ENCODE measurements at regions not wholly inside any gene's neighbourhood (a gene's known extent, or its start where the extent isn't known, plus 50 kb on each side); places are given as distances from the start of the nearest gene placed in this dataset.
"Not testable (repeated sequence)": the region's sequence is repeated elsewhere in the genome, so short reads cannot be mapped to it uniquely, and the experiment has no call there.

- DNase-seq (ENCODE audit: low read depth in 3 of 3), result no peak
Observed at GRCh38 chr4:63302078-63302477, 1107.2 kb downstream of the TECRL start.

- DNase-seq (ENCODE audit: low read depth in 3 of 3), result no peak
Observed at GRCh38 chr4:63296773-63297172, 1112.5 kb downstream of the TECRL start.

GRCh38 chr4:63275491-63275890, 1133.8 kb downstream of the TECRL start:
- no peak for DNase-seq (ENCODE audit: low read depth in 3 of 3)

GRCh38 chr4:63269156-63269555, 1140.1 kb downstream of the TECRL start:
- DNase-seq (ENCODE audit: low read depth in 3 of 3), result no peak

GRCh38 chr4:63233671-63234070, 1175.6 kb downstream of the TECRL start:
- DNase-seq (ENCODE audit: low read depth in 3 of 3), result no peak

- no peak for DNase-seq (ENCODE audit: low read depth in 3 of 3)
Observed at GRCh38 chr4:63232058-63232457, 1177.2 kb downstream of the TECRL start.

- DNase-seq (ENCODE audit: low read depth in 3 of 3), result no peak
Observed at GRCh38 chr4:63226229-63226628, 1183.0 kb downstream of the TECRL start.

- DNase-seq (ENCODE audit: low read depth in 3 of 3), result no peak
Observed at GRCh38 chr4:63222466-63222865, 1186.8 kb downstream of the TECRL start.

GRCh38 chr4:63221477-63221876, 1187.8 kb downstream of the TECRL start:
- DNase-seq (ENCODE audit: low read depth in 3 of 3), result no peak

GRCh38 chr4:63218856-63219255, 1190.4 kb downstream of the TECRL start:
- DNase-seq (ENCODE audit: low read depth in 3 of 3), result no peak

- no peak for DNase-seq (ENCODE audit: low read depth in 3 of 3)
Observed at GRCh38 chr4:63214076-63214475, 1195.2 kb downstream of the TECRL start.

GRCh38 chr4:63211776-63212479, 1197.3 kb downstream of the TECRL start:
- DNase-seq (ENCODE audit: low read depth in 3 of 3), result no peak

GRCh38 chr4:63211375-63211774, 1197.9 kb downstream of the TECRL start:
- no peak for DNase-seq (ENCODE audit: low read depth in 3 of 3)

GRCh38 chr4:63193029-63193428, 1216.2 kb downstream of the TECRL start:
- not testable (repeated sequence) for DNase-seq (ENCODE audit: low read depth in 3 of 3)

- no peak for DNase-seq (ENCODE audit: low read depth in 3 of 3)
Observed at GRCh38 chr4:63171341-63171740, 1237.9 kb downstream of the TECRL start.

- no peak for DNase-seq (ENCODE audit: low read depth in 3 of 3)
Observed at GRCh38 chr4:63170923-63171322, 1238.3 kb downstream of the TECRL start.

GRCh38 chr4:63169836-63170235, 1239.4 kb downstream of the TECRL start:
- DNase-seq (ENCODE audit: low read depth in 3 of 3), result no peak

GRCh38 chr4:63155561-63155960, 1253.7 kb downstream of the TECRL start:
- no peak for DNase-seq (ENCODE audit: low read depth in 3 of 3)

- DNase-seq (ENCODE audit: low read depth in 3 of 3), result no peak
Observed at GRCh38 chr4:63123441-63123840, 1285.8 kb downstream of the TECRL start.

GRCh38 chr4:63122955-63123354, 1286.3 kb downstream of the TECRL start:
- DNase-seq (ENCODE audit: low read depth in 3 of 3), result no peak

- no peak for DNase-seq (ENCODE audit: low read depth in 3 of 3)
Observed at GRCh38 chr4:63106600-63106999, 1302.7 kb downstream of the TECRL start.

GRCh38 chr4:63105839-63106238, 1303.4 kb downstream of the TECRL start:
- DNase-seq (ENCODE audit: low read depth in 3 of 3), result no peak

- no peak for DNase-seq (ENCODE audit: low read depth in 3 of 3)
Observed at GRCh38 chr4:63090641-63091040, 1318.6 kb downstream of the TECRL start.

GRCh38 chr4:63085091-63085490, 1324.2 kb downstream of the TECRL start:
- DNase-seq (ENCODE audit: low read depth in 3 of 3), result no peak

Measured in stimulated activated CD4-positive, alpha-beta T cell treated with anti-CD3 and anti-CD28 coated beads, TNF-alpha, amount 100 ng/mL, for 24 hours (primary cell).